ENCODE measurements at regions not wholly inside any gene's neighbourhood (a gene's known extent, or its start where the extent isn't known, plus 50 kb on each side); places are given as distances from the start of the nearest gene placed in this dataset.

- ATAC-seq = no peak
- Histone ChIP-seq H3K4me2 (ENCODE audit: low read length) (no peak overlapping the region), H3K9ac (ENCODE audit: low read length) (no peak overlapping the region), H3K79me2 (ENCODE audit: low read length) (no peaks in the 10 kb centered on the region), H4K20me1 (ENCODE audit: low read length) (no peaks in the 10 kb centered on the region), H2AFZ (ENCODE audit: low read length) (no peak overlapping the region), H3K4me3 (ENCODE audit: low read length) (no peak overlapping the region), H3K27ac (ENCODE audit: low read length) (no peak overlapping the region), H3K27me3 (ENCODE audit: low read length) (peaks cover 3% of the 10 kb centered on the region; the same call in 1 of the 2 replicates), H3K9me2 (replicated peaks; ENCODE audit: low read length) (no peaks in the 10 kb centered on the region), H3F3A (ENCODE audit: low read length, unreplicated experiment) (no peaks in the 10 kb centered on the region), H3K9me3 (ENCODE audit: low read length) (no peaks in the 10 kb centered on the region), H3K36me3 (ENCODE audit: low read depth, low read length) (no peaks in the 10 kb centered on the region), H3K4me1 (ENCODE audit: insufficient read depth, low read length) (no peaks in the 10 kb centered on the region)
- ChIA-PET CTCF (no interaction called here), POLR2A (ENCODE audit: unreplicated experiment) (no interaction called here)
- TF ChIP-seq EZH2phosphoT487 (IDR thresholded peaks at IDR 0.05; ENCODE audit: borderline replicate concordance, low read length) = no peak
- TF ChIP-seq, protein P1, sequence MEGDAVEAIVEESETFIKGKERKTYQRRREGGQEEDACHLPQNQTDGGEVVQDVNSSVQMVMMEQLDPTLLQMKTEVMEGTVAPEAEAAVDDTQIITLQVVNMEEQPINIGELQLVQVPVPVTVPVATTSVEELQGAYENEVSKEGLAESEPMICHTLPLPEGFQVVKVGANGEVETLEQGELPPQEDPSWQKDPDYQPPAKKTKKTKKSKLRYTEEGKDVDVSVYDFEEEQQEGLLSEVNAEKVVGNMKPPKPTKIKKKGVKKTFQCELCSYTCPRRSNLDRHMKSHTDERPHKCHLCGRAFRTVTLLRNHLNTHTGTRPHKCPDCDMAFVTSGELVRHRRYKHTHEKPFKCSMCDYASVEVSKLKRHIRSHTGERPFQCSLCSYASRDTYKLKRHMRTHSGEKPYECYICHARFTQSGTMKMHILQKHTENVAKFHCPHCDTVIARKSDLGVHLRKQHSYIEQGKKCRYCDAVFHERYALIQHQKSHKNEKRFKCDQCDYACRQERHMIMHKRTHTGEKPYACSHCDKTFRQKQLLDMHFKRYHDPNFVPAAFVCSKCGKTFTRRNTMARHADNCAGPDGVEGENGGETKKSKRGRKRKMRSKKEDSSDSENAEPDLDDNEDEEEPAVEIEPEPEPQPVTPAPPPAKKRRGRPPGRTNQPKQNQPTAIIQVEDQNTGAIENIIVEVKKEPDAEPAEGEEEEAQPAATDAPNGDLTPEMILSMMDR (conservative IDR thresholded peaks at IDR 0.05; ENCODE audit: low read depth, low read length) = no peak
- no peak for TF ChIP-seq EZH2 (IDR thresholded peaks at IDR 0.05; ENCODE audit: low read length, unreplicated experiment)
- DNase-seq = no peak
- intact Hi-C loops (cut with micrococcal nuclease) = no loop called here
- BruUV-seq (replicated peaks) = no TSS peak
Measured at GRCh38 chr17:34414339-34414738, 51.3 kb upstream of the CCL1 start.

DNA sequence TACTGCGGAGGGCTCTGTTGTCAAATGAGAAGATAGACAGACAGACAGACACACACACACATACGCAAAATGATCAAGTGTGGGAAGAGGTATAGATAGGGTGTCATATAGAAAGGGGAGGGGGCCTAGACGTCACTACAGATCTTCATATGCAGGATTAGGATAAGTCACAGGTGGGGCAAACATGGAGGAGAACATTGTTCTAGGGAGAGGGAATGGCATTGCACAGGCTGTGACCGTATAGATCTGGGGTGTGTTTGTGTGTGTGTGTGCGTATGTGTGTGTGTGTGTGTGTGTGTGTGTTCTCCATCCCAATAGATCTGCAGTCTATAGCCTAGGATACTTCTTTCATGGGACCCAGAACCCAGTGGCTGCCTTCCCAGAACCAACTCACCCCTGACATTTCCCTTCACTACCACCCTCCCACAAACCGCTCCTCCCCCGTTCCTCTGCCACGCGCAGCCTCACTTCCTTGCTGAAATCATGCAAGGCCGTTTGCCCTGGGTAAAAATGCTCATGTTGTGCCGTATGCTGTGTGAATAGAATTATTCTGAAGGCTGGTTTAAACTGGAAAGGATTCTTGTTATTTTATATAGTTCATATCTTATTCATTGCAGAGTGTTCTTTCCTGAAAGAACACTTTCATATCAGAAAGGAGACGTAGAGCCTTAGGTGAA lies 50.5 kb upstream of the CCL1 start:
- DNase-seq (no peak), ATAC-seq (no peak)
- BruUV-seq (replicated peaks) = no TSS peak
- Histone ChIP-seq H3K36me3 (ENCODE audit: low read depth, low read length) (no peaks in the 10 kb centered on the region), H3K9ac (ENCODE audit: low read length) (no peak overlapping the region), H3K27ac (ENCODE audit: low read length) (no peak overlapping the region), H3K79me2 (ENCODE audit: low read length) (no peaks in the 10 kb centered on the region), H3K9me2 (replicated peaks; ENCODE audit: low read length) (no peaks in the 10 kb centered on the region), H2AFZ (ENCODE audit: low read length) (no peak overlapping the region), H3K4me3 (ENCODE audit: low read length) (no peak overlapping the region), H3K4me1 (ENCODE audit: insufficient read depth, low read length) (no peaks in the 10 kb centered on the region), H3K9me3 (ENCODE audit: low read length) (no peaks in the 10 kb centered on the region), H3F3A (ENCODE audit: low read length, unreplicated experiment) (no peaks in the 10 kb centered on the region), H4K20me1 (ENCODE audit: low read length) (no peaks in the 10 kb centered on the region), H3K27me3 (ENCODE audit: low read length) (peaks cover 3% of the 10 kb centered on the region; the same call in 1 of the 2 replicates), H3K4me2 (ENCODE audit: low read length) (no peak overlapping the region)
- POLR2A ChIA-PET (ENCODE audit: unreplicated experiment) = no interaction called here
- intact Hi-C loops (cut with micrococcal nuclease) = no loop called here
- TF ChIP-seq, protein P1 (conservative IDR thresholded peaks at IDR 0.05; ENCODE audit: low read depth, low read length) = no peak
- TF ChIP-seq EZH2phosphoT487 (IDR thresholded peaks at IDR 0.05; ENCODE audit: borderline replicate concordance, low read length) (no peak), EZH2 (IDR thresholded peaks at IDR 0.05; ENCODE audit: low read length, unreplicated experiment) (no peak)
- CTCF ChIA-PET = no interaction called here

- no peaks in the 10 kb centered on the region for H3K9me3 ChIP-seq (ENCODE audit: low read length)
- POLR2A ChIA-PET (ENCODE audit: unreplicated experiment) = no interaction called here
- no peaks in the 10 kb centered on the region for H3K79me2 ChIP-seq (ENCODE audit: low read length)
- H3K27ac ChIP-seq (ENCODE audit: low read length) = no peak overlapping the region
- ATAC-seq = no peak
- H3K4me1 ChIP-seq (ENCODE audit: insufficient read depth, low read length) = no peaks in the 10 kb centered on the region
- no peak overlapping the region for H3K9ac ChIP-seq (ENCODE audit: low read length)
- peaks cover 3% of the 10 kb centered on the region; the same call in 1 of the 2 replicates for H3K27me3 ChIP-seq (ENCODE audit: low read length)
- intact Hi-C loops (cut with micrococcal nuclease) = no loop called here
- H4K20me1 ChIP-seq (ENCODE audit: low read length) = no peaks in the 10 kb centered on the region
- no peaks in the 10 kb centered on the region for H3F3A ChIP-seq (ENCODE audit: low read length, unreplicated experiment)
- no peak for DNase-seq
- no peak overlapping the region for H3K4me2 ChIP-seq (ENCODE audit: low read length)
- H3K9me2 ChIP-seq (replicated peaks; ENCODE audit: low read length) = no peaks in the 10 kb centered on the region
- no peaks in the 10 kb centered on the region for H3K36me3 ChIP-seq (ENCODE audit: low read depth, low read length)
- no peak overlapping the region for H3K4me3 ChIP-seq (ENCODE audit: low read length)
- CTCF ChIA-PET = no interaction called here
- TF ChIP-seq EZH2phosphoT487 (IDR thresholded peaks at IDR 0.05; ENCODE audit: borderline replicate concordance, low read length) (no peak), EZH2 (IDR thresholded peaks at IDR 0.05; ENCODE audit: low read length, unreplicated experiment) (no peak)
- TF ChIP-seq, protein P1 (conservative IDR thresholded peaks at IDR 0.05; ENCODE audit: low read depth, low read length) = no peak
- BruUV-seq (replicated peaks) = no TSS peak
- no peak overlapping the region for H2AFZ ChIP-seq (ENCODE audit: low read length)
Measured at GRCh38 chr17:34412965-34413441, 50.0 kb upstream of the CCL1 start.

All from PC-3 (cell line).